NB4 (cell line): ENCODE measurements at regions not wholly inside any gene's neighbourhood (a gene's known extent, or its start where the extent isn't known, plus 50 kb on each side); places are given as distances from the start of the nearest gene placed in this dataset.

Experiments used
- MYC ChIP-seq: IDR thresholded peaks from 2 replicates; pipeline ENCODE4 v1.6.1; 2011; ENCODE audit warnings: low read depth, low read length
- POLR2A ChIP-seq: IDR thresholded peaks from 2 replicates; pipeline ENCODE4 v1.6.1; 2011; ENCODE audit warnings: mild to moderate bottlenecking; ENCODE audit not compliant: insufficient read length; ENCODE audit errors: extremely low read depth
- TF ChIP-seq, protein P1 (sequence below): IDR thresholded peaks from one replicate; pipeline ENCODE4 v1.5.1; 2012; ENCODE audit warnings: low read depth, low read length
- TF ChIP-seq, protein P2 (sequence below): IDR thresholded peaks from 2 replicates; pipeline ENCODE4 v1.6.1; 2011; ENCODE audit warnings: low read depth, low read length

DNA sequence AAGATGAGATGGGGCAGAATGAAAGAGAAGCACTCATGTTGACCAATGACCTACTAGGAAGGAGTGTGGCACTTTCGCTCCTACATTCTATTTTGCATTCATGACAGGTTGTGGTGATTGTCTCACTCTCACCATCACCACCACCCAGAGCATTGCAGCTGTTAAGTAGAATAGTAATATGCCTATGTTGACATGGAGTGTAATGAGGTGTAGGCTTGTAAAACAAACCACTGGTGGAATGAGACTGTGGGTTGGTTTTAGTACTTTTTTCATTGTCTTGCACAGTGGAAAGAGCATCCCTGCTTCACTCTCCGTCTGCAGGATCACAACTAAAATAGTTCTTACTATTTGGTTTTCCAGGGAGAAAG, 516.7 kb downstream of the NTRK2 start:
- TF ChIP-seq POLR2A, result no peak
- TF ChIP-seq, protein P1, sequence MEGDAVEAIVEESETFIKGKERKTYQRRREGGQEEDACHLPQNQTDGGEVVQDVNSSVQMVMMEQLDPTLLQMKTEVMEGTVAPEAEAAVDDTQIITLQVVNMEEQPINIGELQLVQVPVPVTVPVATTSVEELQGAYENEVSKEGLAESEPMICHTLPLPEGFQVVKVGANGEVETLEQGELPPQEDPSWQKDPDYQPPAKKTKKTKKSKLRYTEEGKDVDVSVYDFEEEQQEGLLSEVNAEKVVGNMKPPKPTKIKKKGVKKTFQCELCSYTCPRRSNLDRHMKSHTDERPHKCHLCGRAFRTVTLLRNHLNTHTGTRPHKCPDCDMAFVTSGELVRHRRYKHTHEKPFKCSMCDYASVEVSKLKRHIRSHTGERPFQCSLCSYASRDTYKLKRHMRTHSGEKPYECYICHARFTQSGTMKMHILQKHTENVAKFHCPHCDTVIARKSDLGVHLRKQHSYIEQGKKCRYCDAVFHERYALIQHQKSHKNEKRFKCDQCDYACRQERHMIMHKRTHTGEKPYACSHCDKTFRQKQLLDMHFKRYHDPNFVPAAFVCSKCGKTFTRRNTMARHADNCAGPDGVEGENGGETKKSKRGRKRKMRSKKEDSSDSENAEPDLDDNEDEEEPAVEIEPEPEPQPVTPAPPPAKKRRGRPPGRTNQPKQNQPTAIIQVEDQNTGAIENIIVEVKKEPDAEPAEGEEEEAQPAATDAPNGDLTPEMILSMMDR, result no peak
- TF ChIP-seq, protein P2, sequence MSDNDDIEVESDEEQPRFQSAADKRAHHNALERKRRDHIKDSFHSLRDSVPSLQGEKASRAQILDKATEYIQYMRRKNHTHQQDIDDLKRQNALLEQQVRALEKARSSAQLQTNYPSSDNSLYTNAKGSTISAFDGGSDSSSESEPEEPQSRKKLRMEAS, result no peak
- no peak for TF ChIP-seq MYC
